Mesendoderm (in vitro differentiated cells): ENCODE measurements at regions not wholly inside any gene's neighbourhood (a gene's known extent, or its start where the extent isn't known, plus 50 kb on each side); places are given as distances from the start of the nearest gene placed in this dataset.

Experiments
- DNase-seq: peaks from one replicate; pipeline ENCODE4 v3.0.0; 2013
- H2AK5ac ChIP-seq: 2 replicates; pipeline ENCODE4 v1.6.1; 2013; ENCODE audit warnings: low read length, inconsistent platforms
- H2BK120ac ChIP-seq: 2 replicates; pipeline ENCODE4 v1.6.1; 2013; ENCODE audit warnings: low read depth, mild to moderate bottlenecking, low read length, moderate library complexity, mixed read lengths
- H2BK15ac ChIP-seq: replicated peaks from 2 replicates; pipeline ENCODE4 v1.6.1; 2013; ENCODE audit warnings: low read depth, mild to moderate bottlenecking, moderate library complexity
- H2BK5ac ChIP-seq: 2 replicates; pipeline ENCODE4 v1.6.1; 2013; ENCODE audit warnings: low read length, inconsistent platforms
- H3K18ac ChIP-seq: 2 replicates; pipeline ENCODE4 v1.6.1; 2013; ENCODE audit warnings: mild to moderate bottlenecking, low read length, mixed read lengths
- H3K23ac ChIP-seq: one replicate; pipeline ENCODE4 v1.6.1; 2013; ENCODE audit warnings: low read length
- H3K27ac ChIP-seq: 2 replicates; pipeline ENCODE4 v1.5.1; 2013; ENCODE audit warnings: low read depth, mild to moderate bottlenecking, inconsistent platforms, low read length, moderate library complexity
- H3K27me3 ChIP-seq: 2 replicates; pipeline ENCODE4 v1.6.1; 2013; ENCODE audit warnings: low read length, control low read depth, mild to moderate bottlenecking, inconsistent platforms; ENCODE audit not compliant: insufficient read depth, poor library complexity
- H3K36me3 ChIP-seq: 2 replicates; pipeline ENCODE4 v1.6.1; 2013; ENCODE audit warnings: low read length, inconsistent platforms; ENCODE audit not compliant: control insufficient read depth, insufficient read depth
- H3K4ac ChIP-seq: one replicate; pipeline ENCODE4 v1.6.1; 2013; ENCODE audit warnings: low read depth, mild to moderate bottlenecking, low read length, moderate library complexity
- H3K4me1 ChIP-seq: 2 replicates; pipeline ENCODE4 v1.6.1; 2013; ENCODE audit warnings: low read depth, low read length, inconsistent platforms; ENCODE audit not compliant: control insufficient read depth
- H3K4me2 ChIP-seq: 2 replicates; pipeline ENCODE4 v1.6.1; 2013; ENCODE audit warnings: low read length
- H3K4me3 ChIP-seq: 2 replicates; pipeline ENCODE4 v1.5.1; 2013; ENCODE audit warnings: mild to moderate bottlenecking, low read length
- H3K56ac ChIP-seq: one replicate; pipeline ENCODE4 v1.6.1; 2013; ENCODE audit warnings: low read length
- H3K79me1 ChIP-seq: 2 replicates; pipeline ENCODE4 v1.6.1; 2013; ENCODE audit warnings: low read length, inconsistent platforms
- H3K79me2 ChIP-seq: 2 replicates; pipeline ENCODE4 v1.6.1; 2013; ENCODE audit warnings: mild to moderate bottlenecking, low read length; ENCODE audit not compliant: control insufficient read depth, insufficient read depth
- H3K9ac ChIP-seq: 2 replicates; pipeline ENCODE4 v1.6.1; 2013; ENCODE audit warnings: low read length, inconsistent platforms
- H4K5ac ChIP-seq: one replicate; pipeline ENCODE4 v1.6.1; 2013; ENCODE audit warnings: low read length
- H4K8ac ChIP-seq: one replicate; pipeline ENCODE4 v1.6.1; 2013; ENCODE audit warnings: low read depth, mild to moderate bottlenecking, control low read depth, low read length, moderate library complexity
- WGBS: extraction: QIAGEN DNeasy Blood & Tissue Kit; methylation state at CpG from one replicate; pipeline ENCODE4 v1.1.7; 2013; ENCODE audit warnings: low lambda C conversion rate, missing lambda C conversion rate; ENCODE audit not compliant: insufficient coverage; ENCODE audit errors: extremely low coverage; 5-methylcytosine and 5-hydroxymethylcytosine counted together

GRCh38 chr15:69798481-69799250 lies 299.1 kb downstream of the TLE3 start:
- no peak for DNase-seq
- Histone ChIP-seq H3K4me1 (no peaks in the 10 kb centered on the region), H3K18ac (no peak overlapping the region), H3K79me2 (no peaks in the 10 kb centered on the region), H3K4ac (no peak overlapping the region), H3K79me1 (no peaks in the 10 kb centered on the region), H3K27me3 (no peaks in the 10 kb centered on the region), H3K36me3 (no peaks in the 10 kb centered on the region), H3K4me3 (no peak overlapping the region), H3K4me2 (no peak overlapping the region), H4K5ac (no peak overlapping the region), H3K27ac (no peak overlapping the region), H3K9ac (no peak overlapping the region), H4K8ac (no peak overlapping the region), H2BK5ac (no peak overlapping the region), H2BK15ac (no peak overlapping the region), H3K56ac (no peak overlapping the region), H2BK120ac (no peak overlapping the region), H2AK5ac (no peak overlapping the region), H3K23ac (no peak overlapping the region)
- no CpG with 5 or more reads among the region's 7 CpGs for WGBS

DNA sequence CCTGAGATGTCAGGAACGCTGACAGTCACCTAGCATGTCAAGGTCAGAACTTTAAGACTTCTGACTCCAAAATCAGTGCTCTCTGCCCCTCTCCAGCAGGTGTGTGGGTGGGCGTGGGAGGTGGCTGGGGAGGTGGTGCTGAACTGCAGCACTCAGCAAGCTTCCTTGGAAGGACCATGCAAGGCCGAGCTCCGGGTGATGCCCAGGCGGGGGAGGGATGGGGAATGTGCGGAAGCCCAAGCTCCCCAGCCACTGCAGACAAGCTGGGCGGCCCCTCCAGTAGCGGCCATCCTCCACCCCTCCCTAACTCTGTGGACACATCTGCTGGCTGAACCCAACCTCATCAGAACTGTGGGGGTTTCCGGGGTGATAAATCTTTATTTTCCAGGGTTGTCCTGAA lies 296.6 kb downstream of the TLE3 start:
- H4K8ac ChIP-seq, result no peak overlapping the region
- no peaks in the 10 kb centered on the region for H3K79me2 ChIP-seq
- no peak overlapping the region for H2BK5ac ChIP-seq
- no CpG with 5 or more reads among the region's 9 CpGs for WGBS
- no peaks in the 10 kb centered on the region for H3K4me1 ChIP-seq
- no peak for DNase-seq
- no peak overlapping the region for H3K9ac ChIP-seq
- no peaks in the 10 kb centered on the region for H3K79me1 ChIP-seq
- H3K36me3 ChIP-seq, result no peaks in the 10 kb centered on the region
- H2BK120ac ChIP-seq, result no peak overlapping the region
- H3K4ac ChIP-seq, result no peak overlapping the region
- no peak overlapping the region for H2BK15ac ChIP-seq
- H3K23ac ChIP-seq, result no peak overlapping the region
- H2AK5ac ChIP-seq, result no peak overlapping the region
- H3K27ac ChIP-seq, result no peak overlapping the region
- H3K27me3 ChIP-seq, result no peaks in the 10 kb centered on the region
- no peak overlapping the region for H3K18ac ChIP-seq
- no peak overlapping the region for H3K4me2 ChIP-seq
- no peak overlapping the region for H3K4me3 ChIP-seq
- H4K5ac ChIP-seq, result no peak overlapping the region
- H3K56ac ChIP-seq, result no peak overlapping the region

DNA sequence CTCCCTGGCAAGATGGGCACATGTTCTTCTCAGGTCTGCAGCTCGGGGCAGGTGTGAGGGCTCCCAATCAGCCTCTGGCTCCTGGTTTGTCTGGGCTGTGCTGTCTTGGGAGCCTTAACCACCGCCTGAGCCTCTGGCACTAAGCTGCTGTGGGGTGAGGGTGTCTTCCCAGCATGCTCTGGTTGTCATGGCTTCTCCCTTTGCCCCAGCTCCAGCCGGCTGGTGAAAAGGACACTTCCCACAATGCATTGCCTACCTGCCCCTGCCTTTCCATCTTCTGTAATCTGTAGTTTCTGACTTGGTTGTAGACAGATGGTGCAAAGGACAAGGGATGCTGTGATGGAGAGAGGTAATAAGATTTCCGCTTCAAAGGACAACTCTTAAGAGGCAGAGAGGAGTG lies 295.3 kb downstream of the TLE3 start:
- no peak for DNase-seq
- Histone ChIP-seq H3K79me1 (no peaks in the 10 kb centered on the region), H3K4ac (no peak overlapping the region), H3K18ac (no peak overlapping the region), H3K4me3 (no peak overlapping the region), H3K4me2 (no peak overlapping the region), H3K27ac (no peak overlapping the region), H2AK5ac (no peak overlapping the region), H4K8ac (no peak overlapping the region), H3K36me3 (no peaks in the 10 kb centered on the region), H4K5ac (no peak overlapping the region), H2BK5ac (no peak overlapping the region), H3K79me2 (no peaks in the 10 kb centered on the region), H2BK15ac (no peak overlapping the region), H2BK120ac (no peak overlapping the region), H3K27me3 (no peaks in the 10 kb centered on the region), H3K56ac (no peak overlapping the region), H3K9ac (no peak overlapping the region), H3K4me1 (no peaks in the 10 kb centered on the region), H3K23ac (no peak overlapping the region)
- no CpG with 5 or more reads among the region's 4 CpGs for WGBS

- H3K27me3 ChIP-seq, result no peaks in the 10 kb centered on the region
These were observed 292.9 kb downstream of the TLE3 start for GRCh38 chr15:69804786-69805185.

DNA sequence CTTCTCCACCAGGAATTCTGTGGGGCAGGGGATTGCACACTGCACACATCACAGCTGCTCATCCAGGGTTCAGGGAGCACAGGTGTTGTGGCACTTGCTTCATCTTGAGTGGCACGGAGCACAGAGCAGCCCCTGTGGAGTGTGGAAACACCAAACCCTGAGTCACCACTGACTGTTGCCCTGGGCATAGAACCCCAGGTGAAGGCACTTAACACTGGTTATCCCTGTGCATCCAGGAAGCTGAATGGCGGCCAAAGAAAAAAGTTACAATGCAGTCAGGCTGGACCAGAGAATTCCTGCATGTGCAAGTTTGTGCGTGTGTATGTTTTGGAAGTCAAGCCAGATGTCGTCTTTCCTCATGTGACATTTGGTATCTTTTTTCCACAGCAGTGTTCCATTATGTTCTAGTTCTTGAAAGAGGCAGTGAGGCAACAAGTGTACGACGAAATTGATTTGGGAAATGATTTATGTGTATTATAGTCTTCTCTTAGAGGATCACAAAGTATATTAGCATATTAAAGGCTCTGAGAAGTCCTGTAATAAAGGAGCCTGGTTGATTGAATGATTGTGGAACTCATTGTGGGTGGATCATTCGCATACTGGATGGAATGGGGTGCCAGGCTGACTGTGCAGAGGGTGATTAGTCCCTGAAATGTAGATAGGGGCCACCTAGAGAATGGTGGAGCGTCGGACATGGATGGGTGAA lies 292.3 kb downstream of the TLE3 start:
- no peak overlapping the region for H3K4me2 ChIP-seq
- no peak overlapping the region for H4K5ac ChIP-seq
- H2AK5ac ChIP-seq, result no peak overlapping the region
- no peak overlapping the region for H3K4ac ChIP-seq
- no peaks in the 10 kb centered on the region for H3K79me2 ChIP-seq
- no peak overlapping the region for H4K8ac ChIP-seq
- no peak for DNase-seq
- no peak overlapping the region for H3K56ac ChIP-seq
- H3K4me1 ChIP-seq, result no peaks in the 10 kb centered on the region
- no peak overlapping the region for H2BK5ac ChIP-seq
- WGBS, result no CpG with 5 or more reads among the region's 9 CpGs
- no peaks in the 10 kb centered on the region for H3K27me3 ChIP-seq
- no peak overlapping the region for H3K9ac ChIP-seq
- no peak overlapping the region for H3K4me3 ChIP-seq
- no peaks in the 10 kb centered on the region for H3K79me1 ChIP-seq
- H2BK120ac ChIP-seq, result no peak overlapping the region
- H3K36me3 ChIP-seq, result no peaks in the 10 kb centered on the region
- no peak overlapping the region for H3K23ac ChIP-seq
- H3K18ac ChIP-seq, result no peak overlapping the region
- no peak overlapping the region for H3K27ac ChIP-seq
- H2BK15ac ChIP-seq, result no peak overlapping the region

More at GRCh38 chr15:69804786-69805185, 292.9 kb downstream of the TLE3 start:
- no peak overlapping the region for H3K18ac ChIP-seq
- WGBS, result no CpG with 5 or more reads among the region's 3 CpGs
- no peak for DNase-seq
- H3K23ac ChIP-seq, result no peak overlapping the region
- H4K8ac ChIP-seq, result no peak overlapping the region
- no peak overlapping the region for H2AK5ac ChIP-seq
- no peak overlapping the region for H2BK15ac ChIP-seq
- H3K36me3 ChIP-seq, result no peaks in the 10 kb centered on the region
- no peak overlapping the region for H3K4ac ChIP-seq
- H3K27ac ChIP-seq, result no peak overlapping the region
- no peaks in the 10 kb centered on the region for H3K79me1 ChIP-seq
- H3K4me3 ChIP-seq, result no peak overlapping the region
- no peak overlapping the region for H2BK120ac ChIP-seq
- H4K5ac ChIP-seq, result no peak overlapping the region
- H3K4me1 ChIP-seq, result no peaks in the 10 kb centered on the region
- H3K4me2 ChIP-seq, result no peak overlapping the region
- no peak overlapping the region for H2BK5ac ChIP-seq
- no peaks in the 10 kb centered on the region for H3K79me2 ChIP-seq
- no peak overlapping the region for H3K9ac ChIP-seq
- no peak overlapping the region for H3K56ac ChIP-seq
